GM18867 (cell line): ENCODE measurements at regions not wholly inside any gene's neighbourhood (a gene's known extent, or its start where the extent isn't known, plus 50 kb on each side); places are given as distances from the start of the nearest gene placed in this dataset.
"Not testable (repeated sequence)": the region's sequence is repeated elsewhere in the genome, so short reads cannot be mapped to it uniquely, and the experiment has no call there.

ENCODE experiments used
- ATAC-seq: cut with Tn5 transposase; IDR thresholded peaks from one replicate; pipeline ENCODE4 v1.9.1; 2021; ENCODE audit warnings: mild to moderate bottlenecking, moderate library complexity; ENCODE audit not compliant: unreplicated experiment

DNA sequence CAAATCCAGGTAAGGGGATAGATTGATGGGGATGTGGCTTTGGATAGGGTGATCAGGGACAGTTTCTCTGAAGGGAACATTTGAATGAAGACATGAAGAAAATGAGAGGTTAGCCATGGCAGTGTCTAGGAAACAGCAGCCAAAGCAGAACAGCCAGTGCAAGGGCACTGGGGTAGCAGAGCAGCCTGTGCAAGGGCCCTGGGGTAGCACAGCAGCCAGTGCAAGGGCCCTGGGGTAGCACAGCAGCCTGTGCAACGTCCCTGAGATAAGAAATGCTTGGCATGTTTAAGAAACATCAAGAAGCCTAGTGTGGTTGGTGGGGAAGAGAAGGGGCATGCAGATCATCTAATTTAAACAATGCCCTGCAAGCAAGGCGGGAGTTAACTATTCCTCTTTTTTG lies 128.5 kb downstream of the IRX5 start:
- ATAC-seq: no peak

DNA sequence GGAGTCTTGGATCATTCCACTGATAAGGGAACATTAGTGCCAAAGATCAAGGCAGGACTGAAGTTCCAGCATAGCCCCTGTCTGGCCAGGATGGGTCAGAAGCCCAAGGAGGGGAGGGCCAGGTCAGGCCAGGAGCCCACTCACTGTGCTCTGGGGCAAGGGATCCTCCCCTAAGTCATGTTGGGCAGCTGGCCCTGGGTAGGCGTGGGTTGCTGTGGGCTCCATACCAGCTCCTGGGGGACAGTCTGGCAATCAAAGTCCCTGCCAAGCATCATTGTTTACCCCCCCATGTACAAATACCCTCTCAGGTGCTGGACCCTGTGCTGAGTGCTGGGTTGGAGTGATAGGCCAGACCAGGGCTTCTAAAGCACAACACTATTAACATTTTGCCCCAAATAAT lies 130.5 kb downstream of the IRX5 start:
- ATAC-seq: no peak

DNA sequence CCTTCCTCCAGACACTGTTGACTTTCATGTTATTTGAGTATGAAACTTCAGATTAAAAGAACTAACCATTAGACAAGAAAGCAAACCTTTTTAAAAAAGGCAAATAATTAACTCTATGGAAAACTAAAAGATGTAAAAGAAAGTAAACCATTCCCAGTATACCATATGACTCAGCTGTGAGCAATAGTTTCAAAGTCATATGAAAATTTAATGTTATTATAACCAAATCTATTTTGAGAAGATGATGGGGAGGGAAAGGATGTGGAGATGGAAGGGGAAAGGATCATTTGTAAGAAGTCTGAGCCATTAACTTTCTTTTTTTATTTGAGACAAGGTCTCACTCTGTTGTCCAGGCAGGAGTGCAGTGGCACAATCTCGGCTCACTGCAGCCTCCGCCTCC lies 131.8 kb downstream of the IRX5 start:
- ATAC-seq: no peak

DNA sequence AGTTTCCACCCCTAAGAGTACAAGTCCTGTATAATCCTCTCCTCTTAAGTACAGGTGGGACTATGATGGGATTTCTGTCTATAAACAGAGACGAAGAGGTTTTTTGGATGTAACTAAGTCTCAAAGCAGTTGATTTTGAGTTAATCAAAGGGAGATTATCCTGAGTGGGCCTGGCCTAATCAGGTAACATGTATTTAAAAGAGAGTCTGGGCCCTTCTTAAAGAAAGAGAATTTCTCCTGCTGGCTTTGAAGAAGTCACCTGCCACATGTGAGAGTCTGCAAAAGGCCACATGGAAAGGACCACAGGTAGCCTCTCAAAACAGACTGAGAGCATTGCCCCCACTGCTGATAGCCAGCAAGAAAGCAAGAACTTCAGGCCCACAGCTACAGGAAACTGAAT lies 142.3 kb downstream of the IRX5 start:
- ATAC-seq: no peak

DNA sequence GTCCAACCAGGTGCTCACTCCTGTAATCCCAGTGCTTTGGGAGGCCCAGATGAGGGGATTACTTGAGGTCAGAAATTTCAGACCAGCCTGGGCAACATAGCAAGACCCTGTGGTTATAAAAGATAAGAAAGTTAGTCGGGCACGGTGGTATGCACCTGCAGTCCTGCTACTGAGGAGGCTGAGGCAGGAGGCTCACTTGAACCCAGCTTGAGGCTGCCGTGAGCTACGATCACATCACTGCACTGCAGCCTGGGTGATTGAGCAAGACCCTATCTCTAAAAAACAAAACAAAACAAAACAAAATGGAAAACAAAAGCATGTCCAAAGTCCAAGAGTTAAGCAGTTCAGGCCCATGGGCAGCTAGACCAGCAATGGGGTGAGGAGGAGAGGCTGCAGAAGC lies 143.2 kb downstream of the IRX5 start:
- ATAC-seq: no peak

DNA sequence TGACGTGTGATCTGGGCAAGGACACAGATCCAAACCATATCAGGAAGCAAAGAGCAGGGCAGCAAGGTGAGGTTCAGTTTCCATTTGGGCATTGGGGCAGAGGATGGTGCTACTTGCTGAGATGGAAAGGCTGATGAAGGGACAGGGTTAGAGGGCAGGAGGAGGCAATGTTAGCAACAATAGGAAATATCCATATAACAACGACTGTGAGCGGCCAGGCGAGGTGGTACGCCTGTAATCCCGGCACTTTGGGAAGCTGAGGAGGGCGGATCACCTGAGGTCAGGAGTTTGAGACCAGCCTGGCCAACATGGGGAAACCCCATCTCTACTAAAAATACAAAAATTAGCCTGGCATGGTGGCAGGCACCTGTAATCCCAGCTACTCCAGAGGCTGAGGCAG lies 144.5 kb downstream of the IRX5 start:
- ATAC-seq: not testable (repeated sequence)

DNA sequence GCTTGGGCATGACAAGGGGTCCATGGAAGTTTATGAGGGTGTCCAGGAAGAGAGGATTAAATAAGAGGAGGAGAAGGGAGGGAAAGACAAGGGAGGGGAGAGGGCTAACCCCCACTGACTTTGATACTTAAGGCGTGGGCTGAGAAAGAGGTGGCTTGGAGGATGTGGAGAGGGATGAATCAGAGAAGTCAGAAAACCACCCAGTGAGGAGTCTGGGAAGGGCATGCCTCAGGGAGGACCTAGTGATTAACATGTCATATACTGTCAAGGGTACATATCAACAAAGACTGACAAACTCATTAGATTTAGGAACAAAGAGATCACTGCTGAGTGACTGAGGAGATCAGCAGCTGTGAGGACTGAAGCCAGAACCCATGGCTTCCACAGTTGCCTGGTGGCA lies 145.4 kb downstream of the IRX5 start:
- no peak for ATAC-seq

DNA sequence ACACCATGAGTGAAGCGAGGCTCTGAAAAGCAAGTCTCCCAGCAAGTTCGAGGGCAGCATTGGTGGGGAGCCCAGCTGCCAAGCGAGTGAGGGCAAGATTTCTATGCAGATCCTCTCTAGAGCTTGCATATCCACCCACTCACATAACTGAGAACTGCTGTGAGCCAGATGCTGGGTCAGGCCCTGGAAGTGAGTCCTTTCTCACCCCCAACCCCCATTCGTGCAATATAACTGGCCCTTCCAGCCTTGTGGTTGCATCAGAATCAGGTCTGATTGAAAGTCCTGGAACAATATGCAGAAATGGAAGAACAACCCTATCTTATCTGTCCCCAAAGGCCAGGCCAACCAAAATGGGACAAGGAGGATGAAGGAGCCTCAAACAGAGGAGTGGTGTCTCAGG lies 146.6 kb downstream of the IRX5 start:
- no peak for ATAC-seq

DNA sequence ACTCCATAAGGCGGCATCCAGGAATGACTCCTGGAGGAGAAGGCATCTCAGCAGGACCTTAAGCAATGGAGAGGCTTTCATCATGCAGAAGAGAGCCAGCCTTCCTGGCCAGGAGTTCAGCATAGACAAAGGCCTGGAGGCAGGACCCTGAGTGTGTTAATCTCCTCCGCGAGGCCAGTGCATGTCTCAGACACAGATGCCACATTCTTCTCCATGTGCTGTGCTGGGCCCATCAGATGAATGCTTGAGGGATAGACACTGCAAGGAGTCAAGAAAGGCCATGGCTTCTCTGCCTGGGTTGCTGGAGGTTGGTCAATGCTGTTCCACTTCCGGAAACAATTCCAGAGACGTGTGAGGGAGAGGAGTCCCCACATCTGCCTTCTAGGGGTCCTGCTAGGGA lies 147.5 kb downstream of the IRX5 start:
- no peak for ATAC-seq

DNA sequence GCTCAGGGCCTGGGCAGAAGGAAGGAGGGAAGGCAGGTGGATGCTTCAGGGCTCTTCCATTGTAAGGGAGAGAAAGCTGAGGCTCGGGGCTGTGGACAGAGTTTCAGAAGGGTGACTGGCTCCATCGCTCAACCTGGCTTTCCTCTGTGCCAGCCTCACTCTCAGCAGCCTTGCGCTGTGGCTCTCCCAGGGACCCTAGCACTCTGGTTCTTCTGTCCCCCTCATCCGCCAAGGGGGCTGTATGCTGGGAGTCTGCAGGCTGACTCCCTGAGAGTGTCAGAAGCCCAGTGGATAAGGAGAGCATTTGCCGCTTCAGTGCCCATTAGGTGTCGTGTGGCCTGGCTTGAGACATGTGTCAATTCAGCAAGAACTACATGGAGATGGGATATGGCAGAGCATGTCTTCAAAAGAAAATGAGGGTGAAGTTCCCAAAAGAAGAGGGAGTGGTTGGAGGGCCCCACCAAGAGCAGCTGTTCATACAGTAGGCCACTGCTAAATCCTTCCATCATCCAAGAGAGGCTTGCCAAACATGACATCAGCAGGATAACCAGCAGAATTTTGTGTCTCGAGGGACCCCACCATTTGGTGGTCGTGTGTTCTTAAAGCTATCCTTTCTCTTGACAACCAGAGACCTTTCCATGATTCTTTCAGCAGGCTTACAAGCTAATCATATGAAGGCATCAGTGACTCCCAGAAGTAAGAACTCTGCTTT lies 148.2 kb downstream of the IRX5 start:
- no peak for ATAC-seq

DNA sequence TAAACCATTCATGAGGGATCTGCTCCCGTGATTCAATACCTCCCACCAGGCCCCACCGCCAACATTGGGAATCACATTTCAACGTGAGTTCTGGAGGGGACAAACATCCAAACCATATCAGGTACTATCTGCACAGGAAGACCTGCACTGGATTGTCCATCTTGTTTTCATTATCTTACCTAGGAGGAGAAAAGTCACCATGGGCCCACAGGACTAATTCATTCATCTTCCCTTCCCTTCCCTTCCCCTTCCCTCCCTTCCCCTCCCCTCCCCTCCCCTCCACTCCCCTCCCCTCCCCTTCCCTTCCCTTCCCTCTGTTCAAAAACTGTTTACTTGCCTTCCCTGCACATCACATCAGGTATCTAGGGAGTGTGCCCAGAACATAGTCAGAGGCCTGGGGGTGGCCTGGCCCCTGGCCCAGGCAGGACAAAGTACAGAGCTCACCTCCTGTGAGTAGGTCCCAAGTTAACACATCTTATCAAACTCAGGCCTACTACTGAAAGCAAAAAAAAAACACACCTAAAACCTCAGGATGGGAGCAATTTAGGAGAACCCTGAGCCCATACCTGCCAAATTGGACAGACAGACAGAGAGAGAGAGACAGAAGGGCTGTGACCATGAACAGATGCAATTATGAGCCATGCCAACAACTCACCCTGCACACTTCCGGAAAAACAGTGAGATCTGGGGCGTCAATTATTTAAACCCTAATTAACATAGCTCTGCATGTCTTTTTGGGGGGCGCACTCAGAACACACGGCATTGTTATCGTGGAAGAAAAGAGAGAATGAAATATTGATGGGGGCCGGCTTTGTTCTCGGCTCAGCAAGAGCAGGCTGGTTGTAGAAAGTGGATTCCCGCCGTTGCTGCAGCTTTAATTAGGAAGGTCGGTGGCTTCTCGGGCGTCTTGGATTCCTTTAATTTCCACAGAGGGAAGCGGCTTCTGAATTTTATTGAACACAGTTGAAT lies 151.2 kb downstream of the IRX5 start:
- ATAC-seq: no peak

DNA sequence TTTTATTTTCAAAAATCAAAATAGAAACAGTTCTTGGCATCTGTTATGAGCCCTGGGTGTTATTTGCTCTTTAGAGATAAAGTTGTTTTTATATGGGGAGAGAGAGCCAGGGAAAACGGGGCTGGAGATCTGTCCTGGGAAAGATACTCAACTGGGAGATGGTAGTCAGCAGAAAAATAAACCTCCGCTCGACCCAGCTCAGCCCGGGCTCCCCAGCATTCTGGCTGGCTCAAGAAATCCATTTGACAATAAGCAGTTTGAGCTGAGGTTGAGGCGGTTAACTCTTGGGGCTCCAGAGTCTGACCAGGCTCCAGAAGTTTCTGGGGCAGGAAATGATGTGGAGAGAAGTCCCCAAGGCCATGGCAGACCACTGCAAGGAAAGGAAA lies 151.9 kb downstream of the IRX5 start:
- no peak for ATAC-seq

DNA sequence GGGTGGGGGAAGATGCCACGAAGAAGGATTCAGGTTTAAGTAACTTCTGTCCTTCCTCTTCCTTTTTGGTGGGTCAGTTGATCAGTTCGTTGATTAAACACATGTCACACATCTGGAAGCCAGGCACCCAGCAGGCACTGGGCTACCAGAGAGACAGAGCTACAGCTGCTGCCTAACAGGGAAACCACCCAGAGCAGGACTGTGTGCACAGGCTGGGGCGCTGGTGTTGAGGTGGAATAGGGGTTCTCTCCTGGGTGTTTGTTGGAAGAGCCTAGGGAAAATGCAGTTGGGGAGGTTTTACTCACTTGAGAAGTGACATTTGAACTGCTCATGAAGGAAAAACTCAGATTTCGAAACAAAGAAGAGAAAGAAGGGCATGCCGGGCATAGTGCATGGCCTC lies 152.4 kb downstream of the IRX5 start:
- no peak for ATAC-seq

DNA sequence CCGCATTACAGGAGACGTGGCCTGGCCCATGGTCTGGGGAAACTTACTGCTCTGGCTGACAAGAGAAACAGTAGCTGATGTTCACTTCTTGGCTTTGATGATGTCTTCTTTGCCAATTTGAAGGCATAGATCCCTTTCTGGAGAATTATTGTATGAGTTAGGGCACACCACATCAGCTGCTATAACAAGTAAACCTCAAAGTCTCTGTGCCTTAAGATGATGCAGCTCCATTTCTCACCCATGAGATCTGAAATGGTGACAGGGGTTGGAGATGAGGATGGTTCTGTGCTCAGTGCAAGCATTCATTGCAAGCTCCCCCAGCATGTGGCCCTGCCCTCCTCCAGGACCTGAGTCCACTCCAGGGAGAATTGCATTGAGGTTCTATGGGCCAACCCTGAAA lies 157.4 kb downstream of the IRX5 start:
- ATAC-seq: no peak

DNA sequence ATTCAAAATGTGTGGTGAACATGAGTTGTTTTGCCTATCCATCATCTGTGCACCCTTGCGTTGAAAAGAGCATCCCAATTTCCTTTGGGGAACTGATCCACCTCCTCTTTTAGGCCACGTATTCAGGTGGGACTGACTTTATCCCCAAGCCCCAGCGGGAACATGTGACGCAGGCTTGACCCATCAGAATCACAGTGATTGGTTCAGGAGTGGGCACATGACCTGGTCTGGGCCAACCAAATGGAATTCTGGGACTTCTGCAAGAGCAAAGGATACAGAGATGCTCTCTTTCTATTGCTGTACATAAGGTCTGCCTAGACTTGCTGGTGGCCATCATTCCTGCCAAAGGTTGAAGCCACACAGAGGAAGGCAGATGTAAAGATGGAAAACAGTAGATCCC lies 158.9 kb downstream of the IRX5 start:
- no peak for ATAC-seq

DNA sequence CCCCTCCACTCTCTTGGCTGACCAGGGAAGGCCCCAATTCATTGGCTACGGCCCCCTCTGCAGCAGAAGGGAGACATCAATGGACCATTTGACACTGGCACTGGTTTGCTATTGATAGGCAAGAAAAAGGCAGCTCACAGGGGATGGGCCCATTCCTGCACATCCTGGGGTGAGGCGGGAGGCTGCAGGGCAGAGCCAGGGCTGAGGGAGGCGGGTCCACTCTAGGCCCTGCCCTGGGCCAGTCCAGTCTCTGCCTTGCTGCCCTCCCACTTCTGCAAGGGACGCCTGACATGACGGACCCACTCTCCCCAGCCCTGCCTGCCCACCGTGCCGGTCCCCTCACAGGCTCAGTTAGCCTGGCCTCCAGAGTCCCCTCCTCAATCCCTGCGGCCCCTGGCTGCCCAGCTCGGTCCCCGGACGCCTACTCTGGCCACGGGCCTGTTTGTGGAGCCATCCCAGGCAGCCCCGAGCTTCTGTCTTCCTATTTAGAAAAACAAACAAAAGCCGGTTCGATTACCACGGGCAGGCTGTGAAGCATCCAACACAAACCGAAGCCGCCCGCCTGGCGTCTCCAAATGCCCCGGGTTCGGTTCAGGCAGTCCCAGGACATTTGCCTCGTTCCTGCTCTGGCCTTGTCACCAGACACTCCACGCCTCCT lies 160.7 kb downstream of the IRX5 start:
- no peak for ATAC-seq

DNA sequence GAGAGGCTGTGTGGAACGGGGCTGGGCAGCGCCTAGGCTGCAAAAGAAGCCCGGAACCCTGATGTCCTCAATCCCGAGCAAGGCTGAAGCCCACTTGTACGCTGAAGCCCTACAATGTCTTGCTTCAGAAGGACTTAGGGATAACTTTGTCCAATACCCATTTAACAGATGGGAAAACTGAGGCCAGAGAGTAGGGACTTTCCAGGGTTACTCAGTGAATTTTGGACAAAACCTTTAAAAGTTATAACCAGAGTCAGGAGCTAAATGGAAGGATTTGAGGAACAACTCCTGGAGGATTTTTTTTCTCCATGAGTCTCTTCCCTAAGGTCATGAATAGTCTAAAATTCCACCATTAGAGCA lies 161.2 kb downstream of the IRX5 start:
- no peak for ATAC-seq

DNA sequence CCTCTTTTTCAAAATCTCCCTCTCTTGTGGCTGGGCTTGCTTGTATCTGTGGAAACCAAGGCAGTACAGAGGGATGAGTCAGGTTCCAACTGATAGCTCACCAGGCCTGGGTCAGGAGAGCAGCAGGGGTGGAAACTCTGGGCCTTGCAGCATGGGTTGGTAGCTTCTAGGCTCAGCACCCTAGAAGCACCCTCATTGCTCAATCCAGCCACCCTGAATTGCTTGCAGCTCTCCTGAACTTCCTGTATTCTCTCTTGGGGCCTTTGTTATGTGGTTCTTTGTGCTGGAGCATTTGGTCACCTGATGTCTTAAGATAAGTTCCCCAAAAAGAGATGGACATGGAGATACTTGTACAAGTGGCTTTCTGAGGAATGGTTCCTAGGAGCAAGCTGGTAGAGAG lies 169.4 kb downstream of the IRX5 start:
- ATAC-seq: no peak

DNA sequence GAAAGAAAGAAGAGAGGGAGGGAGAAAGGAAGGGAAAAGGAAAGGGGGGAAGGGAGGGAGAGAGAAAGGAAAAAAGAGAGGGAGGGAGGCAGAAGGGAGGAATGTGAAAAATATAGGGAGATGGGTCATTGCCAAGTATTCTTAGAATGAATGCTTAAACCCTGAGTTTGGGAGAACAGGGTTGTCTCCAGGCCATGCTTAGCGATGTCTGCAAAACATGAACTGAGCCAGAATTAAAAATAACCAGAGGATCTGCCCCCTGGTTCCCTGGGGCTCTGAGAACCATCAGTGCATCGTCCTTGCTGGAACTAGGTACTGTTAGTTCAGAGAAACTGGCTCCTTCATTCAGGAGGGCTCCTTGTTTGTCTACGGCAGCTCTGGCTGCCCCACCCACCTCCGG lies 170.4 kb downstream of the IRX5 start:
- no peak for ATAC-seq

DNA sequence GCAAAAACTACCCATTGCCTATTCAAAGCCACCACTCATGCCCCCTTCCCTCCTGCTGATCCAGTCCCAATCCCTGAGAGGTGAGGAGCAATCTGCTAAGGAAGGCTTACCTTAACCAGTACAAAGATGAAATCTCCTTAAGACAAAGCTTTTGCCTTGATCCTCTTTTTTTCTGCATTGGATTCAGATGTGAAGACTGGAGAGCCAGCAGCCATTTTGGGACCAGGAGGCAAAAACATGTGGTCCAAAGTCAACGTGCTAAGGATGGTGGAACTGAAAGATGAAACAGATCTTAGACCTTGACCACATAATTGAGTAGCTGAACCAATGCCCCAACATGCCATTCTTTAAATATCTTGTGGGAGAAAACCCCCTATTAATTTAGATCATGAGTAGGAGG lies 171.4 kb downstream of the IRX5 start:
- ATAC-seq: no peak

DNA sequence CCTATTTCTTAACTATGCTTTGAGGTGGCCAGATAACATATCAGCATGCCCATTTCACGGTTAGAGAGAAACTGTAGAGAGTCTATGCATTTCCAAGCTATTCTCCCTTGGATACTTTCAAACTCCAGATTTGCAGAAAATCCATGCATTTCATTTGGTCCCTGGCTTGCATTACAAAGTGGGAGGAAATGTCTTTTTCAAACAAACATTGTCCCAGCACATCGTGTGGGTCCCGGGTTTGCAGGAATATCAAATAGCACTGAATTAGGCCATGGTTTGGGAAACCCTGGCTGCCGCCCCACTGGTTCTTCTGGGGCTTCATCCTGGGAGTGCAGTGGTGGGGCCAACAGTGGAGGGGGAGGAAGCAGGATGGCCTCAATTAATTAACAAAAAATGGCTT lies 171.9 kb downstream of the IRX5 start:
- ATAC-seq: no peak

DNA sequence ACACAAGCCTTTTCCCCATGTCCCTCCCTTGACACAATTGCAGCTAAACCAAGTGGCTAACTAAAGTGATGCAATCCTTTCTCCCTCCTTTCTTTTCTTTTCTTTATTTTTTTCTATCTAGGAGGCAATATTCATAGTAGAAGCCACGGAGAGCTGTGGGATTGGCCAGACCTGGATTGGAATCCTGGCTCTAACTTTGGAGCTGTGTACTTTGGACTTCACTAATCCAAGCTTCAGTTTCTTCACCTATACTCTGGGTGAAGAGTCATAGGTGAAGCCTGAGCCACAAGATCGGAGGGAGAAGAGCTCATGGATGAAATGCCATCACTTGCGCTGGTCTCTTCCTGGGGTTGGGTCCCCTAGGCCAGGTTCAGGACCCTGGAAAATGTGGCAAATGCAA lies 177.2 kb downstream of the IRX5 start:
- no peak for ATAC-seq
